ENCODE measurements at regions not wholly inside any gene's neighbourhood (a gene's known extent, or its start where the extent isn't known, plus 50 kb on each side); places are given as distances from the start of the nearest gene placed in this dataset.

DNA sequence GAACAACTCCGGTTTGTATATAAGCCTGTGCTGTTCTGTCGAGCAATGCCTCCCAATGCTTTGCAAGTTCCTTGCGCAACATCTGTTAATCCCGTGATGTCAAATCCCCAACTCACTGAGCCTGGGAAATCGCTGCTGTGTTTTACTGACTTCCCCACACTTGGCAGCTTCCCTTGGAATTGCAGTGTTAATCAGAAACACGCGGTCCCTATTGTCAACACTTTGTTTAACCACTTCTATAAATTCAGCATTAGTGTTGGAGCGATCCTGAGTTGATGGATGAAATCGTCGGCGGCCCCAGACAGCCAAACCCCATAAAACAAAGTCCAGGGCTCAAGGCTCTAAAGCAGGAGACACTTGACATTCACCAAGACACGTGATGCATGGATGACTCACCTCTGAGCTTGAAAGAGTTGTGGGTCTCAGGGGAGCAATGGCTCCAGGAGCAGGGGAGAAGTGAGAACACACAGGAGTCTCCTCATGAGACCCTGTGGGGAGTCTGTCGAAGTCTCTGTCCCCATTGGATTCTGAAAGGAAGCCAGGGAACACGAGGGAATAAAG lies 555.3 kb downstream of the MIAT start:
- FAIRE-seq (no peak), DNase-seq (ENCODE audit: insufficient read length, low spot score) (no peak)
- TF ChIP-seq, protein P1, sequence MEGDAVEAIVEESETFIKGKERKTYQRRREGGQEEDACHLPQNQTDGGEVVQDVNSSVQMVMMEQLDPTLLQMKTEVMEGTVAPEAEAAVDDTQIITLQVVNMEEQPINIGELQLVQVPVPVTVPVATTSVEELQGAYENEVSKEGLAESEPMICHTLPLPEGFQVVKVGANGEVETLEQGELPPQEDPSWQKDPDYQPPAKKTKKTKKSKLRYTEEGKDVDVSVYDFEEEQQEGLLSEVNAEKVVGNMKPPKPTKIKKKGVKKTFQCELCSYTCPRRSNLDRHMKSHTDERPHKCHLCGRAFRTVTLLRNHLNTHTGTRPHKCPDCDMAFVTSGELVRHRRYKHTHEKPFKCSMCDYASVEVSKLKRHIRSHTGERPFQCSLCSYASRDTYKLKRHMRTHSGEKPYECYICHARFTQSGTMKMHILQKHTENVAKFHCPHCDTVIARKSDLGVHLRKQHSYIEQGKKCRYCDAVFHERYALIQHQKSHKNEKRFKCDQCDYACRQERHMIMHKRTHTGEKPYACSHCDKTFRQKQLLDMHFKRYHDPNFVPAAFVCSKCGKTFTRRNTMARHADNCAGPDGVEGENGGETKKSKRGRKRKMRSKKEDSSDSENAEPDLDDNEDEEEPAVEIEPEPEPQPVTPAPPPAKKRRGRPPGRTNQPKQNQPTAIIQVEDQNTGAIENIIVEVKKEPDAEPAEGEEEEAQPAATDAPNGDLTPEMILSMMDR (IDR thresholded peaks at IDR 0.05; ENCODE audit: insufficient read depth, missing control alignments) = no peak

DNA sequence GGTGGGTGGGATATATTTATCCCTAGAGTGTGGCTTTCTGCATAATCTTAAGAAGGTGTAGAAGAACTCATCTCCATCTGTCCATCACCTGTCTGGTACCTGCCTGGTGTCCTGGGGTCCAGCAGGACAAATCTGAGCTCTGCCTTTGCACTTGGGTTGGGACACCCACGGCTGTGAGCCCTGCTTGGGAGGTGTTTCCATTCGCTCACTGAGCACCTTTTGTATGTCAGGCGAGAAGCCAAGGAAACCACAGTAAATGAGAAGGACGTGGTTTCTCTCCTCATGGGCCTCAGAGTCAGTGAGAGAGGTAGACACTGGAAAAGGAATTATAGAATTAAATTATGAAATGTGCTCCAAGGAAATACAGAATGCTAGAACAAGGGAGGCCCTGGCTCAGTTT lies 555.9 kb downstream of the MIAT start:
- no peak for DNase-seq (ENCODE audit: insufficient read length, low spot score)
- TF ChIP-seq, protein P1 (IDR thresholded peaks at IDR 0.05; ENCODE audit: insufficient read depth, missing control alignments) = no peak
- no peak for FAIRE-seq

DNA sequence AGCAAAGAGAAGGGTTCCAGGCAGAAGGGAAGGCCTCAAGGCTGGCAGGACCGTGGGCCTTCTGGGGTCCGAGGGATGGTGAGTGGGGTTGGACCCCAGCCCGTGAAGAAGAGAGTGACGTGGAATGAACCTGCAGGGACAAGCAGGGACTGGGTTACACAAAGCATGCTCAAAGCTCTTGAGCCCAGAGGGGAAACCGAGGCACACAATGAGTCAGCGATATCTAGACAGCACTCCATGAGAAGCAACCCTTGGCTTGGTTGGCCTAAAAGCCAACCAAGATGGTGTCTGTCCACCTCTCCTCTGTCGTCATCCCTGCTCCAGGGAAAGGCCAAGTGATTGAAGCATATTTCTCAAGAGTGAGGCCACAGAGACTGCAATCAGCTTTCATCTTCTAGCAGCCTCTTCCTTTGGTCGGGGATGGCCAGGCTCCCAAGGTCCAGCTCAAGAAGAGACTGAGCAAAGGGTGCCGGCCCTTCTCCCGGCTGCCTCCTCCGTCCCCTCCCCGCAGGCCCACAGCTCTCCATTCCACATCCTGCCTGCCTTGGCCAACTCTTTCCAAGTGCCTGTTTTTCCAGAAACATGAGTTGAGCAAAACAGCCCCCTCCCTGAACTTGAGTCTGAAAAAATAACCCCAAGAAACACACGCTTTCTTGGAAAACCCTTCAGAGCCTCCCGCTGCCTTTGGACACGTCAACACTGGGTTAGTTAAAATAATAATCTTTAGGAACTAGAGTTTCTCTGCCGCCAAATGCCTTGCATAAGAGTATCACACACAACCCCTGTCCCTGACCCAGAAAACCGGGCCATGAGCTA lies 556.6 kb downstream of the MIAT start:
- FAIRE-seq (no peak), DNase-seq (ENCODE audit: insufficient read length, low spot score) (no peak)
- TF ChIP-seq, protein P1 (IDR thresholded peaks at IDR 0.05; ENCODE audit: insufficient read depth, missing control alignments) = no peak

- TF ChIP-seq, protein P1 (IDR thresholded peaks at IDR 0.05; ENCODE audit: insufficient read depth, missing control alignments) = no peak
- no peak for FAIRE-seq
These were observed 557.3 kb downstream of the MIAT start for GRCh38 chr22:27214691-27215090.

GRCh38 chr22:27215871-27216270 lies 558.5 kb downstream of the MIAT start:
- FAIRE-seq = no peak
- TF ChIP-seq, protein P1 (IDR thresholded peaks at IDR 0.05; ENCODE audit: insufficient read depth, missing control alignments) = no peak
- no peak for DNase-seq (ENCODE audit: insufficient read length, low spot score)

More at GRCh38 chr22:27214691-27215090, 557.3 kb downstream of the MIAT start:
- DNase-seq (ENCODE audit: insufficient read length, low spot score) = no peak

DNA sequence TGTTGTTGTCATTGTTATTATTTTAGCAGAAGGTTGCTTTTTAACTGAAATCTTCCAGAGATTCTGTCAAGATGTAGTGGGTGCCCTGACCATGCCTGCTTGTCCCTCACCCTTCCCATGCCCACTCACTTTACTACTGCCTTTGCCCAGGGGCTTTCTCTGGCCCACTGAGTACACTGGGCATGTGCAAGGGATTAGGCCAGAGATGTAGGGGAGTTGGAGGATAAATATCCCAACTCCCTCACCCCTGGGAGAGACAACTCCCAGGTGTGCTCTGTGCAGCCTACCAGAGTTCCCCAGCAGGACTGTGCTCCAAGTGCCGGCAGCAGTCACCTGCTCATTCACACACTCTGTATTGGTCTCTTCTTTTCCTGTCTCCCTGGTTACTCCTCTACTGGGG lies 559.1 kb downstream of the MIAT start:
- DNase-seq (ENCODE audit: insufficient read length, low spot score) (no peak), FAIRE-seq (no peak)
- TF ChIP-seq, protein P1 (IDR thresholded peaks at IDR 0.05; ENCODE audit: insufficient read depth, missing control alignments) = no peak

- no peak for FAIRE-seq
These were observed 559.8 kb downstream of the MIAT start for GRCh38 chr22:27217154-27217553.

More at GRCh38 chr22:27217154-27217553, 559.8 kb downstream of the MIAT start:
- TF ChIP-seq, protein P1 (IDR thresholded peaks at IDR 0.05; ENCODE audit: insufficient read depth, missing control alignments) = no peak
- no peak for DNase-seq (ENCODE audit: insufficient read length, low spot score)

Data from D721Med (cell line).